H1 (cell line): ENCODE measurements at regions not wholly inside any gene's neighbourhood (a gene's known extent, or its start where the extent isn't known, plus 50 kb on each side); places are given as distances from the start of the nearest gene placed in this dataset.

ENCODE experiments used
- CTCF ChIA-PET: fragments of 300-600 bp; sonication (Branson Sonifier 250); formaldehyde crosslinking; loops from one replicate; lab custom pipeline; 2021; ENCODE audit not compliant: partially characterized antibody; lab: Charles Lee
- POLR2A ChIA-PET: fragments of 300-600 bp; sonication (Branson Sonifier 250); formaldehyde crosslinking; loops from one replicate; lab custom pipeline; 2021; ENCODE audit warnings: inconsistent platforms; ENCODE audit not compliant: partially characterized antibody; lab: Charles Lee
- DNase-seq, 2 experiments: peaks; one replicate each; pipeline versions ENCODE4 v3.0.0 to v3.0.0-alpha.2; 2010 to 2022; ENCODE audit warnings: low spot score in 2 of 2, low read depth in 1 of 2, mixed read lengths in 1 of 2
- FAIRE-seq: peaks from 2 replicates; lab custom pipeline; 2011; peaks lifted over from hg19 to GRCh38; lab: Jason Lieb, UNC
- H2AFZ ChIP-seq: 2 replicates; pipeline ENCODE4 v1.8.1; 2012; ENCODE audit warnings: low read length, inconsistent platforms
- H2AK5ac ChIP-seq: 2 replicates; pipeline ENCODE4 v1.6.1; 2013; ENCODE audit warnings: low read depth, low read length
- H2BK120ac ChIP-seq: replicated peaks from 2 replicates; pipeline ENCODE3; 2013; ENCODE audit warnings: low read depth, low read length, inconsistent platforms
- H2BK12ac ChIP-seq: 2 replicates; pipeline ENCODE4 v1.6.1; 2013; ENCODE audit warnings: low read depth, low read length
- H2BK15ac ChIP-seq: 2 replicates; pipeline ENCODE4 v1.6.1; 2013; ENCODE audit warnings: low read length
- H2BK20ac ChIP-seq: 2 replicates; pipeline ENCODE4 v1.6.1; 2013; ENCODE audit warnings: low read length
- H2BK5ac ChIP-seq: 2 replicates; pipeline ENCODE4 v1.6.1; 2013; ENCODE audit warnings: low read depth, low read length
- H3K14ac ChIP-seq: 2 replicates; pipeline ENCODE4 v1.6.1; 2013; ENCODE audit warnings: inconsistent platforms; ENCODE audit not compliant: insufficient read length
- H3K18ac ChIP-seq: 2 replicates; pipeline ENCODE4 v1.6.1; 2013; ENCODE audit warnings: low read length; ENCODE audit errors: extremely low read depth
- H3K23ac ChIP-seq: 2 replicates; pipeline ENCODE4 v1.6.1; 2013; ENCODE audit warnings: inconsistent platforms; ENCODE audit not compliant: insufficient read length
- H3K23me2 ChIP-seq: 2 replicates; pipeline ENCODE4 v1.6.1; 2013; ENCODE audit warnings: low read depth, low read length
- H3K27ac ChIP-seq: 2 replicates; pipeline ENCODE4 v1.6.1; 2011; ENCODE audit warnings: low read depth, low read length, inconsistent platforms
- H3K27me3 ChIP-seq, 4 experiments: replicated peaks in 1 of 4; 1 replicate in 1 of 4; 2 replicates in 3 of 4; pipeline versions ENCODE4 v1.6.1 to v1.8.1; 2011 to 2013; ENCODE audit warnings: low read length in 3 of 4, mild to moderate bottlenecking in 3 of 4, inconsistent platforms in 2 of 4, mixed read lengths in 2 of 4, moderate library complexity in 1 of 4; ENCODE audit not compliant: control insufficient read depth in 3 of 4, insufficient read depth in 3 of 4; ENCODE audit errors: extremely low read depth in 1 of 4
- H3K36me3 ChIP-seq, 4 experiments: 2 replicates each; pipeline versions ENCODE4 v1.6.1 to v1.8.1; 2011 to 2013; ENCODE audit warnings: mild to moderate bottlenecking in 4 of 4, low read length in 3 of 4, moderate library complexity in 2 of 4, control low read depth in 1 of 4, inconsistent platforms in 1 of 4; ENCODE audit not compliant: insufficient read depth in 4 of 4, control insufficient read depth in 2 of 4
- H3K4ac ChIP-seq: replicated peaks from 2 replicates; pipeline ENCODE3; 2013; ENCODE audit warnings: low read length, low read depth, mixed read lengths, inconsistent platforms; ENCODE audit not compliant: insufficient read length
- H3K4me1 ChIP-seq, 4 experiments: replicated peaks in 1 of 4; 1 replicate in 1 of 4; 2 replicates in 3 of 4; pipeline versions ENCODE4 v1.6.1 to v1.8.1; 2011 to 2013; ENCODE audit warnings: low read length in 3 of 4, inconsistent platforms in 2 of 4, mixed read lengths in 1 of 4; ENCODE audit not compliant: insufficient read depth in 4 of 4, control insufficient read depth in 3 of 4
- H3K4me2 ChIP-seq, 2 experiments: 2 replicates each; pipeline versions ENCODE4 v1.6.1 to v1.8.1; 2011 to 2013; ENCODE audit warnings: low read depth in 2 of 2, low read length in 2 of 2, control low read depth in 1 of 2, inconsistent platforms in 1 of 2, mild to moderate bottlenecking in 1 of 2; ENCODE audit not compliant: insufficient read depth in 1 of 2
- H3K4me3 ChIP-seq, 4 experiments: fragments of 200-600, 300-600 bp in 1 of 4; sonication (generic), shearing (Covaris generic), sonication (Bioruptor Twin) in 1 of 4; 2 replicates each; pipeline versions ENCODE4 v1.5.1 to v1.8.1; 2011 to 2016; ENCODE audit warnings: low read length in 4 of 4, low read depth in 3 of 4, control low read depth in 2 of 4, inconsistent platforms in 2 of 4, mild to moderate bottlenecking in 2 of 4, mixed read lengths in 1 of 4, moderate library complexity in 1 of 4; ENCODE audit not compliant: insufficient read depth in 2 of 4; ENCODE audit errors: extremely low read depth in 1 of 4
- H3K56ac ChIP-seq: replicated peaks from 2 replicates; pipeline ENCODE3; 2013; ENCODE audit warnings: low read depth, mild to moderate bottlenecking, mixed read lengths, low read length, inconsistent platforms; ENCODE audit not compliant: insufficient read length
- H3K79me1 ChIP-seq: 2 replicates; pipeline ENCODE4 v1.6.1; 2013; ENCODE audit warnings: low read depth, low read length, control low read depth
- H3K79me2 ChIP-seq, 2 experiments: 2 replicates each; pipeline versions ENCODE4 v1.6.1 to v1.8.1; 2012 to 2013; ENCODE audit warnings: low read length in 2 of 2, mild to moderate bottlenecking in 2 of 2, inconsistent platforms in 1 of 2; ENCODE audit not compliant: insufficient read depth in 2 of 2, control insufficient read depth in 1 of 2
- H3K9ac ChIP-seq, 4 experiments: replicated peaks in 1 of 4; 1 replicate in 1 of 4; 2 replicates in 3 of 4; pipeline versions ENCODE4 v1.6.1 to v1.8.1; 2011 to 2013; ENCODE audit warnings: low read depth in 3 of 4, low read length in 3 of 4, control low read depth in 2 of 4, mild to moderate bottlenecking in 2 of 4, moderate library complexity in 2 of 4, inconsistent platforms in 1 of 4; ENCODE audit errors: extremely low read depth in 1 of 4
- H3K9me3 ChIP-seq, 2 experiments: 2 replicates each; pipeline versions ENCODE4 v1.6.1 to v1.8.1; 2012 to 2013; ENCODE audit warnings: mild to moderate bottlenecking in 2 of 2, moderate library complexity in 2 of 2, control low read depth in 1 of 2, inconsistent platforms in 1 of 2, low read depth in 1 of 2, low read length in 1 of 2, mixed read lengths in 1 of 2; ENCODE audit not compliant: insufficient read depth in 2 of 2
- H4K20me1 ChIP-seq, 2 experiments: replicated peaks in 1 of 2; 2 replicates each; pipeline versions ENCODE3 to v1.8.1; 2011 to 2013; ENCODE audit warnings: inconsistent platforms in 2 of 2, low read length in 2 of 2, mild to moderate bottlenecking in 1 of 2; ENCODE audit not compliant: insufficient read depth in 2 of 2, control insufficient read depth in 1 of 2
- H4K5ac ChIP-seq: 2 replicates; pipeline ENCODE4 v1.6.1; 2013; ENCODE audit warnings: low read length, low read depth, mixed read lengths, inconsistent platforms; ENCODE audit not compliant: insufficient read length
- H4K8ac ChIP-seq: 2 replicates; pipeline ENCODE4 v1.8.0; 2013; ENCODE audit warnings: mild to moderate bottlenecking, moderate library complexity, low read length, inconsistent platforms; ENCODE audit not compliant: insufficient read depth; ENCODE audit errors: extremely low read depth
- H4K91ac ChIP-seq: replicated peaks from 2 replicates; pipeline ENCODE3; 2013; ENCODE audit warnings: low read length, mixed read lengths, inconsistent platforms; ENCODE audit not compliant: insufficient read length
- HDAC2 ChIP-seq, 2 experiments: fragments of 300-600 bp in 1 of 2; sonication (generic) in 1 of 2; IDR thresholded peaks; 2 replicates each; pipeline ENCODE4 v1.6.1; 2011 to 2012; ENCODE audit warnings: low read depth in 2 of 2, low read length in 2 of 2, mild to moderate bottlenecking in 2 of 2, moderate library complexity in 2 of 2, borderline replicate concordance in 1 of 2, inconsistent platforms in 1 of 2
- NANOG ChIP-seq: IDR thresholded peaks from 2 replicates; pipeline ENCODE4 v1.6.1; 2011; ENCODE audit warnings: low read length, low read depth, mild to moderate bottlenecking, inconsistent platforms; ENCODE audit not compliant: insufficient read depth, poor library complexity, severe bottlenecking
- POLR2AphosphoS5 ChIP-seq: IDR thresholded peaks from 2 replicates; pipeline ENCODE4 v1.6.1; 2011; ENCODE audit warnings: low read depth, low read length
- RAD21 ChIP-seq, 2 experiments: IDR thresholded peaks in 1 of 2; conservative IDR thresholded peaks in 1 of 2; 2 replicates each; pipeline ENCODE4 v1.6.1; 2011; ENCODE audit warnings: low read depth in 2 of 2, low read length in 2 of 2, improper control_type of control experiment in 1 of 2, inconsistent platforms in 1 of 2, mild to moderate bottlenecking in 1 of 2, moderate library complexity in 1 of 2
- RNF2 ChIP-seq: fragments of 200-900, 300-1000 bp; sonication (generic); IDR thresholded peaks from 2 replicates; pipeline ENCODE4 v1.7.1; 2016; ENCODE audit warnings: borderline replicate concordance, low read depth, mild to moderate bottlenecking, antibody characterized with exemption, low read length; ENCODE audit not compliant: poor library complexity, severe bottlenecking; ENCODE audit errors: missing control alignments
- WGBS, 2 experiments: shearing (Covaris generic) in 1 of 2; methylation state at CpG; one replicate each; pipeline versions ENCODE4 v1.1.6 to v1.1.7; 2013 to 2015; ENCODE audit warnings: low lambda C conversion rate in 2 of 2, mixed read lengths in 2 of 2, inconsistent platforms in 1 of 2, low coverage in 1 of 2, missing lambda C conversion rate in 1 of 2; ENCODE audit not compliant: insufficient replicate concordance in 2 of 2, insufficient coverage in 1 of 2, insufficient read length in 1 of 2; ENCODE audit errors: extremely low coverage in 1 of 2, missing lambda C conversion rate in 1 of 2; 5-methylcytosine and 5-hydroxymethylcytosine counted together
- TF ChIP-seq, protein P1 (sequence below): IDR thresholded peaks from 2 replicates; pipeline ENCODE4 v1.6.1; 2012; ENCODE audit warnings: low read length, inconsistent platforms

DNA sequence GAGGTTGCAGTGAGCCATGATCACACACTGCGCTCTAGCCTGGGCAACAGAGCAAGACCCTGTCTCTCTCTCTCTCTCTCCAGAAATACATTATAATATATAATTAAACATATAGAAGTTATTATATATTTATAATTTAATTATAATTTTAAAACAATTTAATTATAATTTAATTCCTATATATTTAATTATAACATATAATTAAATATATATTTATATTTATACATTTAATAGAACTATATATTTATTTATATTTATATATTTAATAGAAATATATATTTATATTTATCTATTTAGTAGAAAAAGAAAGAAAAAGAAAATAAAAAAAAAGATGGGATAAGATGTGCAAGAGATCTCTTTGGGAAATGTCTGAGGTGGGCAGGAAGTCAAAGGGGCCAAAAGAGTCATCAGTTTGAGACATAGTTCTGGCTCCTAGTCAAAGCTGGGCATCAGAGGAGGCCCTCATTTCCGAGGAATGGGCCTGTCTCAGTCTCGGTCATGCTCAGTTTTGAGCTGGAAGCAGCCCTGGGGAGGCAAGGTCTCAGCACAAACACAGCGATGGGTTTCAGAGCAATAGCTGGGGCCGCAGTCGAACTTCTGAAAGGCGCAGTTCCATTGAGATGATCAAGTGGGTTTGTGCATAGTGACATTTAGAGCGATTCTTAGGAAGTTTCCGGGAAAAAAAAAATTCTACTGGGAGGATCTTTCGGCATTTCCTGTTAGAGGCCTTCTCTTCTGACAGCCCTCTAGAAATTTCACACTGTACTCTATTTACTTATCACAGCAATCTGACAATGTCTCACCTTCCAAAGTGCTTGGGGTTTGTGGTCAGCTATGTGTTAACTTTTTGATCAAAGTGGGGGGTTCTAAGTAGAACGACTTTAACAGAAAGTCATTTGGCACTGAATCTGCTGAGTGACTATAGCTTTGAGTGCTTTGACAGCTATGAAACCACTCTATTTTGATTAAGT is 58.7 kb upstream of the GZMB start:
- H3K23ac ChIP-seq, result no peak overlapping the region
- ChIA-PET POLR2A (interaction anchor here (0.7 kb wide), 1 partner anchor 544 kb away, joined by 3 read pairs; no protein-coding TSS in a partner anchor), CTCF (interaction anchor here (0.6 to 4.5 kb wide), 3 partner anchors 18 to 1186 kb away, joined by 3 to 22 read pairs (median 3); no protein-coding TSS in a partner anchor)
- H2BK15ac ChIP-seq, result no peak overlapping the region
- no peak overlapping the region for H2BK12ac ChIP-seq
- no peak overlapping the region for H3K14ac ChIP-seq
- no peak overlapping the region for H3K4me2 ChIP-seq
- H3K27me3 ChIP-seq, result no peaks in the 10 kb centered on the region
- H2BK20ac ChIP-seq, result no peak overlapping the region
- no peaks in the 10 kb centered on the region for H3K36me3 ChIP-seq
- H3K56ac ChIP-seq, result no peak overlapping the region
- FAIRE-seq (no peak), DNase-seq (no peak)
- 92% methylated on average over 11 of the region's 11 CpGs; no CpG with 5 or more reads in 1 of the 2 experiments for WGBS, 2 experiments
- H3K79me2 ChIP-seq, result no peaks in the 10 kb centered on the region
- H3K4me3 ChIP-seq, result no peak overlapping the region
- H3K9me3 ChIP-seq, result no peaks in the 10 kb centered on the region; a peak in 1 of 4 replicates
- H2AK5ac ChIP-seq, result no peak overlapping the region
- no peak overlapping the region for H2BK120ac ChIP-seq
- H3K4ac ChIP-seq, result no peak overlapping the region
- no peak overlapping the region for H3K27ac ChIP-seq
- H3K79me1 ChIP-seq, result no peaks in the 10 kb centered on the region
- no peak overlapping the region for H3K18ac ChIP-seq
- no peak overlapping the region for H3K9ac ChIP-seq
- peaks cover 0 to 2% (median 0%) of the 10 kb centered on the region in 4 experiments; a peak in 2 of 7 replicates for H3K4me1 ChIP-seq
- no peak overlapping the region; the same call in 1 of the 2 replicates for H2AFZ ChIP-seq
- no peak overlapping the region for H4K91ac ChIP-seq
- H2BK5ac ChIP-seq, result no peak overlapping the region
- peaks cover 10% of the 10 kb centered on the region; the same call in 1 of the 2 replicates for H3K23me2 ChIP-seq
- no peak overlapping the region for H4K8ac ChIP-seq
- H4K5ac ChIP-seq, result no peak overlapping the region
- no peaks in the 10 kb centered on the region for H4K20me1 ChIP-seq
- TF ChIP-seq NANOG, result no peak
- TF ChIP-seq, protein P1, sequence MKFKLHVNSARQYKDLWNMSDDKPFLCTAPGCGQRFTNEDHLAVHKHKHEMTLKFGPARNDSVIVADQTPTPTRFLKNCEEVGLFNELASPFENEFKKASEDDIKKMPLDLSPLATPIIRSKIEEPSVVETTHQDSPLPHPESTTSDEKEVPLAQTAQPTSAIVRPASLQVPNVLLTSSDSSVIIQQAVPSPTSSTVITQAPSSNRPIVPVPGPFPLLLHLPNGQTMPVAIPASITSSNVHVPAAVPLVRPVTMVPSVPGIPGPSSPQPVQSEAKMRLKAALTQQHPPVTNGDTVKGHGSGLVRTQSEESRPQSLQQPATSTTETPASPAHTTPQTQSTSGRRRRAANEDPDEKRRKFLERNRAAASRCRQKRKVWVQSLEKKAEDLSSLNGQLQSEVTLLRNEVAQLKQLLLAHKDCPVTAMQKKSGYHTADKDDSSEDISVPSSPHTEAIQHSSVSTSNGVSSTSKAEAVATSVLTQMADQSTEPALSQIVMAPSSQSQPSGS, result no peak
- no peak for TF ChIP-seq RNF2
- TF ChIP-seq POLR2AphosphoS5, result no peak
- no peak for TF ChIP-seq RAD21 (IDR thresholded peaks at IDR 0.05 in 1 of 2, conservative IDR thresholded peaks at IDR 0.05 in 1 of 2; ENCODE audit: low read depth in 2 of 2, low read length in 2 of 2)
- no peak for TF ChIP-seq HDAC2 (IDR thresholded peaks at IDR 0.05; ENCODE audit: borderline replicate concordance in 1 of 2, low read depth in 2 of 2, low read length in 2 of 2)
- TF ChIP-seq, all 59 proteins: peak for 0
